GM12891 (cell line): ENCODE measurements at regions not wholly inside any gene's neighbourhood (a gene's known extent, or its start where the extent isn't known, plus 50 kb on each side); places are given as distances from the start of the nearest gene placed in this dataset.

Experiments used
- PAX5 ChIP-seq: IDR thresholded peaks from 2 replicates; pipeline ENCODE4 v1.6.1; 2011; ENCODE audit warnings: low read length, moderate library complexity, mild to moderate bottlenecking; ENCODE audit not compliant: insufficient read depth, severe bottlenecking
- POLR2A ChIP-seq: IDR thresholded peaks from 2 replicates; pipeline ENCODE4 v1.6.1; 2011; ENCODE audit warnings: low read depth, low read length, control low read depth
- POLR2AphosphoS5 ChIP-seq: IDR thresholded peaks from 2 replicates; pipeline ENCODE4 v1.6.1; 2011; ENCODE audit warnings: low read depth, low read length, control low read depth

- TF ChIP-seq POLR2AphosphoS5 (no peak), POLR2A (no peak), PAX5 (no peak)
Observed at GRCh38 chr9:13481274-13481673, 201.8 kb upstream of the MPDZ start.
